GM18511 (cell line): ENCODE measurements at regions not wholly inside any gene's neighbourhood (a gene's known extent, or its start where the extent isn't known, plus 50 kb on each side); places are given as distances from the start of the nearest gene placed in this dataset.
"Not testable (repeated sequence)": the region's sequence is repeated elsewhere in the genome, so short reads cannot be mapped to it uniquely, and the experiment has no call there.

Experiments used
- ATAC-seq: cut with Tn5 transposase; IDR thresholded peaks from one replicate; pipeline ENCODE4 v1.9.1; 2021; ENCODE audit warnings: mild to moderate bottlenecking, moderate library complexity; ENCODE audit not compliant: unreplicated experiment

DNA sequence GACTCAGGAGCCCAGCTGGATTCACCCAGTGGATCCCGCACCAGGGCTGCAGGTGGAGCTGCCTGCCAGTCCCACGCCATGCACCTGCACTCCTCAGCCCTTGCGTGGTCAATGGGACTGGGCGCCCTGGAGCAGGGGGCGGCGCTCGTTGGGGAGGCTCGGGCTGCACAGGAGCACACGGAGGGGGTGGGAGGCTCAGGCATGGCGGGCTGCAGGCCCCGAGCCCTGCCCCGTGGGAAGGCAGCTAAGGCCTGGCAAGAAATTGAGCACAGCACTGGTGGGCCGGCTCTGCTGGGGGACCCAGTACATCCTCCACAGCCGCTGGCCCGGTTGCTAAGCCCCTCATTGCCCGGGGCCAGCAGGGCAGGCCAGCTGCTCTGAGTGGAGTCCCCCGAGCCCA is 90.3 kb downstream of the DLEU7 start:
- ATAC-seq, result not testable (repeated sequence)

DNA sequence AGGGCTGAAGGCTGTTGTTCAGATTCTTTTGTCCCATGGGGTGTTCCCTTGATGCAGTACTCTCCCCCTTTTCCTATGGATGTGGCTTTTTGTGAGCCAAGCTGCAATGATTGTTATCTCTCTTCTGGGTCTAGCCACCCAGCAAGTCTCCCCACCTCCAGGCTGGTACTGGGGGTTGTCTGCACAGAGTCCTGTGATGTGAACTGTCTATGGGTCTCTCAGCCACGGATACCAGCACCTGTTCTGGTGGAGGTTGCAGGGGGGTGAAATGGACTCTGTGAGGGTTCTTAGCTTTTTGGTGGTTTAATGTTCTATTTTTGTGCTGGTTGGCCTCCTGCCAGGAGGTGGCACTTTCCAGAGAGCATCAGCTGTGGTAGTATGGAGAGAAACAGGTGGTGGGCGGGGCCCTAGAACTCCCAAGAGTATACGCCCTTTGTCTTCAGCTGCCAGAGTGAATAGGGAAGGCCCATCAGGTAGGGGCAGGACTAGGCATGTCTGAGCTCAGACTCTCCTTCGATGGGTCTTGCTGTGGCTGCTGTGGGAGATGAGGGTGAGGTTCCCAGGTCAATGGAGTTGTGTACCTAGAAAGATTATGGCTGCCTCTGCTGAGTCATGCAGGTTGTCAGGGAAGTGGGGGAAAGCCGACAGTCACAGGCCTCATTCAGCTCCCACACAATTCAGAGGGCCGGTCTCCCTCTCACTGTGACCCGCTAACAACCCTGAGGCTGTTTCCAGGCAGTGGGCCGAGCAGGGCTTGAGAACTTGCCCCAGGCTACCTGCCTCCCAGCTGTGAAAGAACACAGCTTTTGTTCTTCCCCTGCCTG is 87.4 kb downstream of the DLEU7 start:
- not testable (repeated sequence) for ATAC-seq

DNA sequence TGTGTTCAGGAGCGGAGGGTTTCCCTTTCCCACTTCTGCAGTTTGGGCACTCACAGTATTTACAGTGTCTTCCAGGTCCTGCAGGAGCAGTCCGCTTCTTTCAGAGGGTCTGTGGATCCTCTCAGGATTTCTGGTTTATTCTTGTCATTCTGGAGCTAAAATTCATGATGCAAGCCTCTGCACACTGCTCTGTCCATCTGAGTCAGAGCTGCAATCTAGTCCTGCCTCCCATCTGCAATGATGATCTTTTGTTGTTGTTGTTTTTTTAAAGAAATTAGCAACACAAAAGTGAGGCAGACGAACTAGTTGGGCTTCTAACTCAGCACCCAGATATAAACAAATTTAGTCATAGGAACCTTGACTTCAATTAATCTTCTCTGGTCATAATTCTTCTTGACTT is 86.5 kb downstream of the DLEU7 start:
- ATAC-seq, result no peak

DNA sequence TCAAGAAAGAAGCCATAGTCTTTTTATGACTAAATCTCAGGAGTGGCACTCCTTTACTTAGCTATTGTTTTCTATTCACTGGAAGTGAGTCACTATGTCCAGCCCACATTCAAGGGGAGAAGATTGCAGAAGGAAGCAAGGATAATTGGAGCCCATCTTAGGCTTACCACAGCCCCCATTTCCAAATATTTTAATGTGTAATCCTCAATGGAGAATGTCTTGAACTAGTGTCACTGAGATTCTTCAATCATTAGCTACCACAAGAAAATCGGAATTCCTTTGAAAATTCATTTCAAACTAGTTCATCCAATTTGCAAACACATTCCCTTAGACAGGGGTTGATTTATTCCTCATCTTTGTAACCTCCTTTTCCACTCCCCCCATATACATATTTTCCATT is 84.7 kb downstream of the DLEU7 start:
- no peak for ATAC-seq

DNA sequence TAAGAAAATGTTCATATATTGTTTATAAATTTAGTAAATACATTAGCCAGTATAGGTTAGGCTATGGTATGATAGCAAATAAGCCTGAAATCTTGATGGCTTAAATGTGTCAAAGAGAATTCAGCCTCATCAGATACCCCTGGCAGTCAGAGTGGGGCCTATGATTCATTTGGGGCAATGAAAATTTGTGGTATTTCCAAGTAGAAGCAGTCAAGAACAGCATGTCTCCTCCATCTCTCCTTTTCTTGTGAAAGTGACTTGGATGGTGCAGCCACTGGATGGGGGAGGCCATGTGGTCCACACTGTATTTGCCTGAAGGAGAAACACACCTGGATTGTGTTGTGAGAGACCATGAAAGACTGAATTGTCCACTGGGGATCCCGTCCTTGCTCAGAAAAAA is 82.7 kb downstream of the DLEU7 start:
- ATAC-seq, result no peak

DNA sequence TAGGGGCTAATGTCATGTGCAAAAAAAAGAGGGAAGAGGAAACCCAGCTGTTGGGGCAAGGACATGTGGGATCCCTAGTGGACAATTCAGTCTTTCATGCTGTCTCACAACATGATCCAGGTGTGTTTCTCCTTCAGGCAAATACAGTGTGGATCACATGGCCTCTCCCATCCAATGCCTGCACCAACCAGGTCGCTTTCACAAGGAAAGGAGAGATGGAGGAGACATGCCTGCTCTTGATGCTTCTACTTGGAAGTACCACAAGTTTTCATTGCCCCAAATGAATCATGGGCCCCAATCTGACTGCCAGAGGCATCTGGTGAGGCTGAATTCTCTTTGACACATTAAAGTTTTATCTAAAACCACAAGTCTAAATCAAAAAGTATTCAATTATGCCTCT is 82.1 kb downstream of the DLEU7 start:
- no peak for ATAC-seq

DNA sequence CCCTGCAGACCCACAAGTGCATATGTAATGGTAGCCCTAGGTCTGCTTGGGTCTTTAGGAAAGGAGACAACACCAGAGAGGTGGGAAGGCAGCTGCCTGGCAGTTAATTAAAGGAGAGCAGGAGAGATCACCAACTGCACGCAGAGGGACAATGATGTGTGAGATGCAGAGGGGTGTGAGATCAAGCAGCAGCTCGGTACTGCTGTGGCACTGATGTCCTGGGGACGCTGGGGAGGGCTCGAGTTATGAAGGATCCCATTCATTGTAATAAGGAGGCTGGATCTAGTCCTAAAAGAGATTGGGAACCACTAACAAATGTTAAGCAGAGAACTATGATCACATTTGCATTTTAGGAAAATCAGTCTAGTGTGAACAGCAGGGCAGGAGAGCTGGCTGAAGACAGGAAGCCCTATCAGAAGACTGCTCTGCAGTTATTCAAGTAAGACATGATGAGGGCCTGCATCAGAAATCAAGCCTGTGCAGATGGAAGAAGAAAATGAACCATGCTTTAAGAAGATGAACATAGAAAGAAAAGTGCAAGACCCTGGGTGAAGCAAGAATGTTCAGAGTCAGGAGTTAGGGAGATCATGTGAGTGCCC is 80.4 kb downstream of the DLEU7 start:
- no peak for ATAC-seq

DNA sequence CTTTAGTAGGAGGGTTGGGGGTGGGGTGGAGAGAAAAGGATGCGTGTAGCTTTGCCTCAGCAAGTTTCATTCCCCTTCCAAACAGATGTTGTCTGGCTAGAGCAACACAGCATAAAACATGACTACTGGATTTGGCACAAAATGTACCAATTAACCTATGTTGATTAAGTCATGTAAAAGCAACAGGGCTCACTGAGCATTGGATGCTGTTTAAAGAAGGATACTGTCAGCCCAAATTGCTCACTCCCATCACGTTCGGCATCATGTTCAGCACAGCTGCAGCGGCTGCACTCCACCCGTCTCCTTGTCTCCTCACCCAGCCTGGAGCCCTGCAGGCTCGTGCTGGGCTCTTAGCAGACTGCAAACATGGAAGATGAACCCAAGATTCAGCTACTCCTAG is 77.5 kb downstream of the DLEU7 start:
- ATAC-seq, result no peak

DNA sequence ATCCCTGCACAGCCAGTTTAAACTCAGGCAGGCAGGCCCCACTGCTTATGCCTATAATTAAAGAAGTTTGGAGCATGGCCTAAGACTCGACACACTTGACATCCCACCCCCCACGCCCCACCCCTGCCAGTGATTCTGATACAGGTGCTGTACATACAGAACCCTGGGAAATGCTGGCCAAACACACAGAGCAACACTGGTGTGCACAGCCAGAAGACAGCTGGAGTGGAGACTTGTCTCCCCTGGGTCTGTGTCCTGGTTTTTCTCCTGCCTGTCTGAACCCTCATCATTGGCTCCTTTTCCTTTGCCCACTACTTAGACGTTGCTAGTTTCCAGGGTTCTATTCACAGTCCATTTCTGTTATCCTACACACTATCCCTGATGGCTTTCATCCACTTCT is 76.8 kb downstream of the DLEU7 start:
- ATAC-seq, result no peak

DNA sequence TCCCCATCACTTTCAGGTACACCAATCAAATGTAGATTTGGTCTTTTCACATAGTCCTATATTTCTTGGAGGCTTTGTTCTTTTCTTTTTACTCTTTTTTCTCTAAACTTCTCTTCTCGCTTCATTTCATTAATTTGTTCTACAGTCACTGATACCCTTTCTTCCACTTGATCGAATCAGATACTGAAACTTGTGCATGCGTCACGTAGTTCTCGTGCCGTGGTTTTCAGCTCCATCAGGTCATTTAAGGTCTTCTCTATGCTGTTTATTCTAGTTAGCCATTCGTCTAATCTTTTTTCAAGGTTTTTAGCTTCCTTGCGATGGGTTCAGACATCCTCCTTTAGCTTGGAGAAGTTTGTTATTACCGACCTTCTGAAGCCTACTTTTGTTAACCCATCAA is 70.6 kb downstream of the DLEU7 start:
- not testable (repeated sequence) for ATAC-seq
